GM18861 (cell line): ENCODE measurements at regions not wholly inside any gene's neighbourhood (a gene's known extent, or its start where the extent isn't known, plus 50 kb on each side); places are given as distances from the start of the nearest gene placed in this dataset.

Experiments used
- ATAC-seq: cut with Tn5 transposase; IDR thresholded peaks from one replicate; pipeline ENCODE4 v1.9.1; 2021; ENCODE audit not compliant: unreplicated experiment

GRCh38 chr18:73742957-73743356 is 404.7 kb downstream of the FBXO15 start:
- ATAC-seq: no peak

GRCh38 chr18:73741946-73742345 is 405.7 kb downstream of the FBXO15 start:
- ATAC-seq: no peak

GRCh38 chr18:73739098-73739497 is 408.5 kb downstream of the FBXO15 start:
- ATAC-seq: no peak

GRCh38 chr18:73737990-73738389 is 409.6 kb downstream of the FBXO15 start:
- ATAC-seq: no peak

- no peak for ATAC-seq
These were observed 411.8 kb downstream of the FBXO15 start for GRCh38 chr18:73735836-73736235.

GRCh38 chr18:73733806-73734314 is 413.8 kb downstream of the FBXO15 start:
- ATAC-seq: no peak

- no peak for ATAC-seq
These were observed 414.3 kb downstream of the FBXO15 start for GRCh38 chr18:73733376-73733775.

- no peak for ATAC-seq
These were observed 419.0 kb downstream of the FBXO15 start for GRCh38 chr18:73728657-73729056.

- no peak for ATAC-seq
These were observed 422.7 kb downstream of the FBXO15 start for GRCh38 chr18:73724958-73725357.

- no peak for ATAC-seq
These were observed 428.0 kb downstream of the FBXO15 start for GRCh38 chr18:73719611-73720010.

- ATAC-seq: no peak
These were observed 430.1 kb downstream of the FBXO15 start for GRCh38 chr18:73717570-73717969.

- no peak for ATAC-seq
These were observed 432.4 kb downstream of the FBXO15 start for GRCh38 chr18:73715210-73715670.

- ATAC-seq: no peak
These were observed 433.2 kb downstream of the FBXO15 start for GRCh38 chr18:73714466-73714865.

- ATAC-seq: no peak
These were observed 436.4 kb downstream of the FBXO15 start for GRCh38 chr18:73711256-73711655.

- ATAC-seq: no peak
These were observed 439.0 kb downstream of the FBXO15 start for GRCh38 chr18:73708591-73708990.

- no peak for ATAC-seq
These were observed 440.6 kb downstream of the FBXO15 start for GRCh38 chr18:73707035-73707434.

GRCh38 chr18:73697353-73697752 is 450.3 kb downstream of the FBXO15 start:
- ATAC-seq: no peak

GRCh38 chr18:73696698-73697097 is 450.9 kb downstream of the FBXO15 start:
- ATAC-seq: no peak

GRCh38 chr18:73696171-73696570 is 451.5 kb downstream of the FBXO15 start:
- no peak for ATAC-seq

GRCh38 chr18:73693091-73693490 is 454.5 kb downstream of the FBXO15 start:
- ATAC-seq: no peak

GRCh38 chr18:73691624-73692023 is 456.0 kb downstream of the FBXO15 start:
- ATAC-seq: no peak

- no peak for ATAC-seq
These were observed 456.5 kb downstream of the FBXO15 start for GRCh38 chr18:73691118-73691517.

- ATAC-seq: no peak
These were observed 457.4 kb downstream of the FBXO15 start for GRCh38 chr18:73690222-73690621.
